Caco-2 (cell line): ENCODE measurements at regions not wholly inside any gene's neighbourhood (a gene's known extent, or its start where the extent isn't known, plus 50 kb on each side); places are given as distances from the start of the nearest gene placed in this dataset.

Experiments used
- BruUV-seq: library from RNA; stranded (reverse); fragments of 400-500 nt; replicated peaks from 2 replicates; lab custom pipeline; 2021; lab: Mats Ljungman, UMichigan
- CTCF ChIA-PET: fragments of 300-600 bp; sonication (Branson Sonifier 250); formaldehyde crosslinking; loops from one replicate; lab custom pipeline; 2022; ENCODE audit warnings: antibody characterized with exemption; lab: Charles Lee
- POLR2A ChIA-PET: fragments of 300-600 bp; sonication (Branson Sonifier 250); formaldehyde crosslinking; loops from one replicate; lab custom pipeline; 2022; ENCODE audit warnings: antibody characterized with exemption; lab: Charles Lee
- DNase-seq, 2 experiments: peaks; one replicate each; pipeline versions ENCODE4 v3.0.0 to v3.0.0-alpha.2; 2020 to 2022
- H3K27me3 ChIP-seq: replicated peaks from 2 replicates; pipeline ENCODE4 v1.6.0; 2011; ENCODE audit warnings: low read length; ENCODE audit not compliant: control insufficient read depth, insufficient read depth
- H3K36me3 ChIP-seq: 2 replicates; pipeline ENCODE4 v1.5.1; 2011; ENCODE audit warnings: low read length; ENCODE audit not compliant: control insufficient read depth, insufficient read depth
- H3K4me1 ChIP-seq: fragments of 250-450 bp; sonication (Bioruptor Pico); 2 replicates; pipeline ENCODE4 v1.5.1; 2020; ENCODE audit warnings: mild to moderate bottlenecking
- H3K4me3 ChIP-seq: 2 replicates; pipeline ENCODE4 v1.5.1; 2011; ENCODE audit warnings: low read depth, mild to moderate bottlenecking, control low read depth, low read length
- H3K9me3 ChIP-seq: fragments of 250-450 bp; sonication (Bioruptor Pico); 2 replicates; pipeline ENCODE4 v1.5.1; 2020; ENCODE audit warnings: mild to moderate bottlenecking, moderate library complexity
- H3K27ac Mint-ChIP-seq: one replicate; pipeline ENCODE4 v1.8.0; 2022; ENCODE audit warnings: mixed read lengths; ENCODE audit not compliant: unreplicated experiment
- H3K27me3 Mint-ChIP-seq: one replicate; pipeline ENCODE4 v1.8.0; 2022; ENCODE audit warnings: mixed read lengths; ENCODE audit not compliant: insufficient read depth, unreplicated experiment
- H3K36me3 Mint-ChIP-seq: one replicate; pipeline ENCODE4 v1.8.0; 2022; ENCODE audit warnings: mild to moderate bottlenecking, mixed read lengths; ENCODE audit not compliant: insufficient read depth, unreplicated experiment
- H3K4me1 Mint-ChIP-seq: one replicate; pipeline ENCODE4 v1.8.0; 2022; ENCODE audit warnings: low read depth, mixed read lengths; ENCODE audit not compliant: unreplicated experiment
- H3K4me3 Mint-ChIP-seq: one replicate; pipeline ENCODE4 v1.8.0; 2022; ENCODE audit warnings: mild to moderate bottlenecking, moderate library complexity, mixed read lengths; ENCODE audit not compliant: unreplicated experiment
- H3K9me3 Mint-ChIP-seq: one replicate; pipeline ENCODE4 v1.8.0; 2022; ENCODE audit warnings: mixed read lengths; ENCODE audit not compliant: unreplicated experiment
- CTCF ChIP-seq, 2 experiments: fragments of 200-600 bp in 1 of 2; IDR thresholded peaks; 1 replicate in 1 of 2; 2 replicates in 1 of 2; pipeline versions ENCODE4 v1.5.1 to v1.8.0; 2011 to 2022; ENCODE audit warnings: antibody characterized with exemption in 1 of 2, control low read depth in 1 of 2, inconsistent platforms in 1 of 2, low read depth in 1 of 2, low read length in 1 of 2, mild to moderate bottlenecking in 1 of 2, moderate library complexity in 1 of 2; ENCODE audit not compliant: insufficient read depth in 1 of 2, severe bottlenecking in 1 of 2, unreplicated experiment in 1 of 2
- intact Hi-C: fragments of 100-400 bp; cut with micrococcal nuclease; formaldehyde crosslinking; loops from one replicate; pipeline ENCODE4 v1.10.0; 2022; ENCODE audit not compliant: unreplicated experiment

- CTCF ChIA-PET = interaction anchor here (0.6 to 1.8 kb wide), 2 partner anchors 43 to 1792 kb away, joined by 4 read pairs; no protein-coding TSS in a partner anchor
- Histone ChIP-seq H3K9me3 (no peaks in the 10 kb centered on the region), H3K4me1 (no peaks in the 10 kb centered on the region), H3K27me3 (no peaks in the 10 kb centered on the region), H3K36me3 (no peaks in the 10 kb centered on the region), H3K4me3 (no peak overlapping the region)
- Mint-ChIP-seq H3K27me3 (no peaks in the 10 kb centered on the region), H3K4me3 (no peak overlapping the region), H3K4me1 (no peaks in the 10 kb centered on the region), H3K36me3 (no peaks in the 10 kb centered on the region), H3K9me3 (no peaks in the 10 kb centered on the region), H3K27ac (no peak overlapping the region)
- POLR2A ChIA-PET = no interaction called here
- intact Hi-C loops = no loop called here
- no peak for DNase-seq
- BruUV-seq = no TSS peak
- TF ChIP-seq CTCF (IDR thresholded peaks at IDR 0.05; ENCODE audit: insufficient read depth in 1 of 2, low read depth in 1 of 2, low read length in 1 of 2, severe bottlenecking in 1 of 2, unreplicated experiment in 1 of 2) = no peak
Measured at GRCh38 chr16:85373741-85374570, 239.2 kb upstream of the GSE1 start.

- BruUV-seq = no TSS peak
- POLR2A ChIA-PET = no interaction called here
- no peak overlapping the region for H3K27ac Mint-ChIP-seq
- H3K4me1 ChIP-seq = no peaks in the 10 kb centered on the region
- intact Hi-C loops = no loop called here
- no peaks in the 10 kb centered on the region for H3K36me3 Mint-ChIP-seq
- H3K4me3 Mint-ChIP-seq = no peak overlapping the region
- no peaks in the 10 kb centered on the region for H3K27me3 ChIP-seq
- H3K4me1 Mint-ChIP-seq = no peaks in the 10 kb centered on the region
- no peak for TF ChIP-seq CTCF (IDR thresholded peaks at IDR 0.05; ENCODE audit: insufficient read depth in 1 of 2, low read depth in 1 of 2, low read length in 1 of 2, severe bottlenecking in 1 of 2, unreplicated experiment in 1 of 2)
- DNase-seq = no peak
- no peaks in the 10 kb centered on the region for H3K27me3 Mint-ChIP-seq
- H3K36me3 ChIP-seq = no peaks in the 10 kb centered on the region
- H3K9me3 Mint-ChIP-seq = no peaks in the 10 kb centered on the region
- CTCF ChIA-PET = interaction anchor here (0.6 to 1.8 kb wide), 2 partner anchors 44 to 1792 kb away, joined by 4 read pairs; no protein-coding TSS in a partner anchor
- H3K4me3 ChIP-seq = no peak overlapping the region
- no peaks in the 10 kb centered on the region for H3K9me3 ChIP-seq
Measured at GRCh38 chr16:85374571-85374872, 238.6 kb upstream of the GSE1 start.

- H3K27me3 Mint-ChIP-seq = no peaks in the 10 kb centered on the region
- H3K27ac Mint-ChIP-seq = no peak overlapping the region
- Histone ChIP-seq H3K4me1 (no peaks in the 10 kb centered on the region), H3K9me3 (no peaks in the 10 kb centered on the region), H3K4me3 (no peak overlapping the region), H3K36me3 (no peaks in the 10 kb centered on the region), H3K27me3 (no peaks in the 10 kb centered on the region)
- DNase-seq = no peak
- no peak for TF ChIP-seq CTCF (IDR thresholded peaks at IDR 0.05; ENCODE audit: insufficient read depth in 1 of 2, low read depth in 1 of 2, low read length in 1 of 2, severe bottlenecking in 1 of 2, unreplicated experiment in 1 of 2)
- H3K9me3 Mint-ChIP-seq = no peaks in the 10 kb centered on the region
- BruUV-seq = no TSS peak
- CTCF ChIA-PET = interaction anchor here (0.8 to 1.8 kb wide), 2 partner anchors 44 to 47 kb away, joined by 3 to 4 read pairs; no protein-coding TSS in a partner anchor
- no peak overlapping the region for H3K4me3 Mint-ChIP-seq
- intact Hi-C loops = no loop called here
- POLR2A ChIA-PET = no interaction called here
- no peaks in the 10 kb centered on the region for H3K4me1 Mint-ChIP-seq
- no peaks in the 10 kb centered on the region for H3K36me3 Mint-ChIP-seq
Measured at GRCh38 chr16:85375282-85375681, 237.8 kb upstream of the GSE1 start.
